LNCaP clone FGC (cell line): ENCODE measurements at regions not wholly inside any gene's neighbourhood (a gene's known extent, or its start where the extent isn't known, plus 50 kb on each side); places are given as distances from the start of the nearest gene placed in this dataset.

Experiments
- DNase-seq: peaks from one replicate; pipeline ENCODE4 v3.0.0-alpha.2; 2011; ENCODE audit warnings: low read depth
- H3K4me3 ChIP-seq: 2 replicates; pipeline ENCODE4 v1.5.1; 2011; ENCODE audit warnings: mild to moderate bottlenecking, low read depth, low read length, control low read depth
- TF ChIP-seq, protein P1 (sequence below): IDR thresholded peaks from 2 replicates; pipeline ENCODE4 v1.5.1; 2012; ENCODE audit warnings: mild to moderate bottlenecking; ENCODE audit not compliant: control insufficient read depth, insufficient read depth; ENCODE audit errors: extremely low read depth

- no peak overlapping the region for H3K4me3 ChIP-seq
- TF ChIP-seq, protein P1, sequence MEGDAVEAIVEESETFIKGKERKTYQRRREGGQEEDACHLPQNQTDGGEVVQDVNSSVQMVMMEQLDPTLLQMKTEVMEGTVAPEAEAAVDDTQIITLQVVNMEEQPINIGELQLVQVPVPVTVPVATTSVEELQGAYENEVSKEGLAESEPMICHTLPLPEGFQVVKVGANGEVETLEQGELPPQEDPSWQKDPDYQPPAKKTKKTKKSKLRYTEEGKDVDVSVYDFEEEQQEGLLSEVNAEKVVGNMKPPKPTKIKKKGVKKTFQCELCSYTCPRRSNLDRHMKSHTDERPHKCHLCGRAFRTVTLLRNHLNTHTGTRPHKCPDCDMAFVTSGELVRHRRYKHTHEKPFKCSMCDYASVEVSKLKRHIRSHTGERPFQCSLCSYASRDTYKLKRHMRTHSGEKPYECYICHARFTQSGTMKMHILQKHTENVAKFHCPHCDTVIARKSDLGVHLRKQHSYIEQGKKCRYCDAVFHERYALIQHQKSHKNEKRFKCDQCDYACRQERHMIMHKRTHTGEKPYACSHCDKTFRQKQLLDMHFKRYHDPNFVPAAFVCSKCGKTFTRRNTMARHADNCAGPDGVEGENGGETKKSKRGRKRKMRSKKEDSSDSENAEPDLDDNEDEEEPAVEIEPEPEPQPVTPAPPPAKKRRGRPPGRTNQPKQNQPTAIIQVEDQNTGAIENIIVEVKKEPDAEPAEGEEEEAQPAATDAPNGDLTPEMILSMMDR: no peak
- no peak for DNase-seq
Measured at GRCh38 chr15:93399121-93399520, 310.1 kb upstream of the RGMA start.

GRCh38 chr15:93389211-93389610, 300.2 kb upstream of the RGMA start:
- H3K4me3 ChIP-seq: no peak overlapping the region
- TF ChIP-seq, protein P1: no peak
- DNase-seq: no peak

DNA sequence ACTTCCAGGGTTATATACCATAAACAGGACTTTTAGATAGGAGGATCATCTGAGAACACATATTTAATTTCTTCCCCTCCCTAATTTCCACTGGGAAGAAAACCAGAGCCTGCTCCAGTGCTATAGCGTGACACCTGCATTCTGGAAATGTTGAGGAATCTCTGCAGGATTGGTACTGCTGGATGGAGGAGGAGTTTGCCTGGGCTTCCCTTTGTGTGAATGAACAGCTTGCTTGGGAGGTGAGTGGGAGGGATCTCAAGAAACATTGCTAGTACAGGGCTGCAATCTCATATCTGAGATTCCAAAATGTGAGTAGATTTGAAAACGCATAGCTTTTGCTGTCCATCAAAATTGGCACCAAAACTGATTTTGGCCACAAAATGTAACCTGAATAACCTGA, 295.9 kb upstream of the RGMA start:
- no peak overlapping the region for H3K4me3 ChIP-seq
- TF ChIP-seq, protein P1: no peak
- no peak for DNase-seq

DNA sequence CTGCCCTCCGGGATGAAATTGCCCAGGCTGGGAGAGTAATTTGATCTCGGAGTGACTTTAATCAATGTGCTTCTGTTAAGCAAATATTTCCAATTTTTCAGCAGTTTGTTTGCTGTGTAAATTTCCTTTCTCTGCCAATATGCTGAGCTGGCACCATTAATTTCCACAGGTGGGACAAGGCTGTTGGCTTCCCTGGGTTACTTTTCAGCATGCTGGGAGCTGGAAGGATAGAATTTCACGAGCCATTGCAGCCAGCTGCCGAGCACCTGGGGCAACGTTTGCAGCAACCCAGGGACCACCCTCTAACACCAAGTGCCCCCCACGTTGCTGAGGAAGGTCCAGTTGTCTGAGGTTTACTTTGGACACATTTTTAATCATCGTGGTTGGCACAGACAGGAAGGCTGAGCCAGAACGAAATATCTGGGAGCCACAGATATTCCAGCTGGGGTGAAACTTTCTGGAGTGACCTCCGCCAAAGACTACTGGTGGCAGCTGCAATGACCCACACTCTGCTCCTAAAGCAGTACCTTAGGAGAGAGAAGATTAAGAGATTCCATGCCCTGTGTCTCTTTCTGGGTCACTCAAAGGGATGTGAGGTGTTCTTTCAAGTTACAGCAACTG, 293.3 kb upstream of the RGMA start:
- H3K4me3 ChIP-seq: no peak overlapping the region
- peak; percentile 51 for DNase-seq
- TF ChIP-seq, protein P1: no peak

- TF ChIP-seq, protein P1: no peak
- DNase-seq: no peak
- H3K4me3 ChIP-seq: no peak overlapping the region
Measured at GRCh38 chr15:93378558-93378957, 289.5 kb upstream of the RGMA start.

DNA sequence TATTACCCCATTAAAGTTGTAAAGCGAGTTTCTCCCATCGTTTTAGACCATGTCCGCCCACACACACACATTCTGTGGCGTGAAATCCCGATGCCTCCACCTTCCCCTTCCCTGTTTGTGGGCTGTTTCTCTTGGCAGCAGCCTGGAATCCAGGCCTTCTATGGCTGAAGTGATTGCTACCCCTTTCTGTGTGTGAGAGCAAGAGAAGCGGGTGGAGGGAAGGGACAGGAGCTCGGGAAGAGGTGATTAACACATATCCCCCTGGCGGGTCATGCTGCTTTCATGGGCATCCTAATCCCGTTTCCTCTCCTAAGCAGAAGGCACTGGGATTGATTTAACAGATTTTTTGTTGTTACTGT, 283.8 kb upstream of the RGMA start:
- TF ChIP-seq, protein P1: no peak
- H3K4me3 ChIP-seq: no peak overlapping the region
- no peak for DNase-seq

DNA sequence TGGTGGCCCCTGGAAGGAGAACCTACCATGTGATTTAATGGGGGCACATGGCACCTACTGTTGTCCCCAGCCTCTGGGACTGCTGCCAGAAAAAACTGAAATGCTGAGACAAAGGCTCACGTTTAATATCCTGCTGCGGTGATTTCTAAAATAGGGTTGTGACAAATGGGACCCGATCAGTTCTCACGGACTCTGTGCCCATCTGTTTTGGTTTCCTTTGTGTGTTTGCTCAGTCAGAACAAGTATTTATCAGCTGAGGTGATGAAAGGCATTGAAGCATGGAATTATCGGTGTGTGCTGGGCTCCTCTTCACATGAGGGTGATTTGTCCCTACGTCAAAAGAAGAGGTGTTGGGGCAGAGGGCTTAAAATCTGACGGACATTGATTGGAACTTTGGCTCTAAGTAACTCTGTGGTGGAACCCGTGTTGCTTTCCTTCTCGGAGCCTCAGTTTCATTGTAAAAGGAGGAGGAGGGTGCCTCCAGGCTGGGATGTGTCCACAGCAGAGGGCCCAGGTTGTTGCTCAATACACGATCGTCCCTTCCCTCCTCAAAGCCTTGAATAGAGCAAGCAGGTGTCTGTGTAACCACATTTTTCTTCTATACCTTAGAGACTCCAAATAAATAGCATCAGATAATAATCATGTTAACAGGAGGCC, 283.3 kb upstream of the RGMA start:
- TF ChIP-seq, protein P1: no peak
- H3K4me3 ChIP-seq: no peak overlapping the region
- no peak for DNase-seq
